B cell (primary cell): ENCODE measurements at regions not wholly inside any gene's neighbourhood (a gene's known extent, or its start where the extent isn't known, plus 50 kb on each side); places are given as distances from the start of the nearest gene placed in this dataset.

ENCODE experiments used
- EZH2 ChIP-seq: IDR thresholded peaks from 2 replicates; pipeline ENCODE4 v1.6.1; 2012; ENCODE audit warnings: borderline replicate concordance, low read depth, mild to moderate bottlenecking, moderate library complexity, low read length; ENCODE audit not compliant: insufficient read depth, poor library complexity, severe bottlenecking
- TF ChIP-seq, protein P1 (sequence below): fragments of 200-600 bp; IDR thresholded peaks from one replicate; pipeline ENCODE4 v1.8.0; 2022; ENCODE audit warnings: antibody characterized with exemption, mild to moderate bottlenecking

DNA sequence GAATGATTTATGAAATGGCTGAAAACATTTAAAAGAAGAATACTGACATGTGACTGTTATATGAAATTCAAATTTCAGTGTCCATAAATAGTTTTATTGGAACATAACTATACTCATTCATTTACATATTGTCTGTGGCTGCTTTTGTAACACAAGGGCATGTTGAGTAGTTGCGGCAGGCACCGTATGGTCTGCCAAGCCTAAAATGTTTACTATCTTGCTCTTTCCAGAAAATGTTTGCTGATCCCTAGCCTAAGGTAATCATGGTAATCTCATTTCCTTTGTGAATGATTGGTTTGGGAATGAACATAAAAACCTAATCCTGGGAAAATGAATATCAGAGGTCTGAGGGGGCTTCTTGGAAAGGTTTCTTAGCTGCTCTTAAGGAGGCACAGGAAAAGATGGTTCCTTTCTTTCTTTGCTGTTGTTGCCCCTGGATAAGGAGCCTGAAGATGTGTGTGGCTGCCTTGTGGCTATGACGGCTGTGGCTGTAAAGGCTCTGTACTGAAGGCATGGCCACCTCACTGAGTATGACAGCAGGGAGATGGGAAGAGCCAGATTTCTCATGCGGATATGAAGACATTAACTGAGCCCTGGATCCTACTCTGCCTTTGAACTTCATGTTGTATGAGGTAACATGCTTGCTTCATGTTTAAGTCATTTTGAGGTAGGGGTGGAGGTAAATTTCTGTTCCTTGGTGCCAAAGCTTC, 419.4 kb upstream of the CLINT1 start:
- TF ChIP-seq, protein P1, sequence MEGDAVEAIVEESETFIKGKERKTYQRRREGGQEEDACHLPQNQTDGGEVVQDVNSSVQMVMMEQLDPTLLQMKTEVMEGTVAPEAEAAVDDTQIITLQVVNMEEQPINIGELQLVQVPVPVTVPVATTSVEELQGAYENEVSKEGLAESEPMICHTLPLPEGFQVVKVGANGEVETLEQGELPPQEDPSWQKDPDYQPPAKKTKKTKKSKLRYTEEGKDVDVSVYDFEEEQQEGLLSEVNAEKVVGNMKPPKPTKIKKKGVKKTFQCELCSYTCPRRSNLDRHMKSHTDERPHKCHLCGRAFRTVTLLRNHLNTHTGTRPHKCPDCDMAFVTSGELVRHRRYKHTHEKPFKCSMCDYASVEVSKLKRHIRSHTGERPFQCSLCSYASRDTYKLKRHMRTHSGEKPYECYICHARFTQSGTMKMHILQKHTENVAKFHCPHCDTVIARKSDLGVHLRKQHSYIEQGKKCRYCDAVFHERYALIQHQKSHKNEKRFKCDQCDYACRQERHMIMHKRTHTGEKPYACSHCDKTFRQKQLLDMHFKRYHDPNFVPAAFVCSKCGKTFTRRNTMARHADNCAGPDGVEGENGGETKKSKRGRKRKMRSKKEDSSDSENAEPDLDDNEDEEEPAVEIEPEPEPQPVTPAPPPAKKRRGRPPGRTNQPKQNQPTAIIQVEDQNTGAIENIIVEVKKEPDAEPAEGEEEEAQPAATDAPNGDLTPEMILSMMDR, result no peak
- no peak for TF ChIP-seq EZH2
